Chondrocyte (in vitro differentiated cells): ENCODE measurements at regions not wholly inside any gene's neighbourhood (a gene's known extent, or its start where the extent isn't known, plus 50 kb on each side); places are given as distances from the start of the nearest gene placed in this dataset.

Source experiments
- DNase-seq: peaks from one replicate; pipeline ENCODE4 v3.0.0; 2021; ENCODE audit warnings: mixed read lengths, low spot score
- H3K27ac Mint-ChIP-seq: one replicate; pipeline ENCODE4 v1.8.0; 2021; ENCODE audit warnings: mild to moderate bottlenecking, moderate library complexity, mixed read lengths; ENCODE audit not compliant: unreplicated experiment
- H3K27me3 Mint-ChIP-seq: 2 replicates; pipeline ENCODE4 v1.8.0; 2021; ENCODE audit warnings: low read depth, mixed read lengths
- H3K36me3 Mint-ChIP-seq: 2 replicates; pipeline ENCODE4 v1.8.0; 2021; ENCODE audit warnings: low read depth, mixed read lengths
- H3K4me1 Mint-ChIP-seq: 2 replicates; pipeline ENCODE4 v1.8.0; 2021; ENCODE audit warnings: low read depth, mild to moderate bottlenecking, mixed read lengths
- H3K4me3 Mint-ChIP-seq: one replicate; pipeline ENCODE4 v1.8.0; 2021; ENCODE audit warnings: mild to moderate bottlenecking, moderate library complexity, mixed read lengths; ENCODE audit not compliant: unreplicated experiment
- H3K9me3 Mint-ChIP-seq: 2 replicates; pipeline ENCODE4 v1.8.0; 2021; ENCODE audit warnings: low read depth, mixed read lengths
- TF ChIP-seq, protein P1 (sequence below): fragments of 200-600 bp; sonication (generic); IDR thresholded peaks from 2 replicates; pipeline ENCODE4 v1.5.0; 2021; ENCODE audit warnings: antibody characterized with exemption, mild to moderate bottlenecking, moderate library complexity

DNA sequence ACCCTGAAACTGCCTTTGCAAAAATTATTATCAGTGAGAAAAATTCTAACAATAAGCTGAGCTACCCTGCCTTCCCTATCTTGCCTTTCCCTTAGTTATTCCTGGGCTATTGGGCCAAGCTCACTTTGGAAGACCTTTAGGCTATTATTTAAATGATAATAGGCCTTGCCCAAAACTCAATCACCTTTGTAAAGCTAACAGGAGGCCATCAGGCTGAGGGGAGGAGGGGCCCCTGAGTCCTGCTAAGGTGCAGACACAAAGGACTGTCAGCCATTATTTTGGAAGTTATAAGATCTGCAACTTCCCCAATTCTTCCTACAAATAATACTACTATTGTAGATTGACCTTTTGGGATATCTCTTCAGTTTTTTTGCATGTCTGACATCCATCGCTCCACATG is 278.8 kb upstream of the DIAPH2 start:
- TF ChIP-seq, protein P1, sequence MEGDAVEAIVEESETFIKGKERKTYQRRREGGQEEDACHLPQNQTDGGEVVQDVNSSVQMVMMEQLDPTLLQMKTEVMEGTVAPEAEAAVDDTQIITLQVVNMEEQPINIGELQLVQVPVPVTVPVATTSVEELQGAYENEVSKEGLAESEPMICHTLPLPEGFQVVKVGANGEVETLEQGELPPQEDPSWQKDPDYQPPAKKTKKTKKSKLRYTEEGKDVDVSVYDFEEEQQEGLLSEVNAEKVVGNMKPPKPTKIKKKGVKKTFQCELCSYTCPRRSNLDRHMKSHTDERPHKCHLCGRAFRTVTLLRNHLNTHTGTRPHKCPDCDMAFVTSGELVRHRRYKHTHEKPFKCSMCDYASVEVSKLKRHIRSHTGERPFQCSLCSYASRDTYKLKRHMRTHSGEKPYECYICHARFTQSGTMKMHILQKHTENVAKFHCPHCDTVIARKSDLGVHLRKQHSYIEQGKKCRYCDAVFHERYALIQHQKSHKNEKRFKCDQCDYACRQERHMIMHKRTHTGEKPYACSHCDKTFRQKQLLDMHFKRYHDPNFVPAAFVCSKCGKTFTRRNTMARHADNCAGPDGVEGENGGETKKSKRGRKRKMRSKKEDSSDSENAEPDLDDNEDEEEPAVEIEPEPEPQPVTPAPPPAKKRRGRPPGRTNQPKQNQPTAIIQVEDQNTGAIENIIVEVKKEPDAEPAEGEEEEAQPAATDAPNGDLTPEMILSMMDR, result no peak
- Mint-ChIP-seq H3K4me3 (no peak overlapping the region), H3K36me3 (peaks cover 2% of the 10 kb centered on the region), H3K27me3 (peaks cover 3% of the 10 kb centered on the region), H3K27ac (no peak overlapping the region), H3K9me3 (no peaks in the 10 kb centered on the region), H3K4me1 (peaks cover 25% of the 10 kb centered on the region)
- no peak for DNase-seq

DNA sequence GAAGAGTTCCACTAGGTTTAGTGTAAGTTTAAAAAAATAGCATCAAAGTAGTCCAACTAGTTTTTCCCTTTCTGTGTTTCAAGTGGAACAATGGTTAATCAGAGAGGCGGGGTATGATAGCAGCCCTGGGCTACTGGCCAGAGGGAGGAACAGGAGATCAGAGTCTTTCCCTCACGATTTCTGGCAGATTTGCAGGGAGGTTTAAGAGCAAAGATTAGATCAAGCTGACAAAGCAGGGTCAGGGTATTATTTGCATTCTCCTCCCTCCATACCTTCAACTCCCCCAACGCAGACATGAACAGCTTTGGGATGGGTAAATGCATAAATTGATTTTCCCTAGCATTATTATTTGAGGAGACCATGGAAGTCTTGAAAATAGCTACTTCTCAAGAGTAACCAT is 277.6 kb upstream of the DIAPH2 start:
- no peaks in the 10 kb centered on the region for H3K9me3 Mint-ChIP-seq
- H3K27ac Mint-ChIP-seq, result no peak overlapping the region
- no peak overlapping the region for H3K4me3 Mint-ChIP-seq
- peaks cover 30% of the 10 kb centered on the region for H3K4me1 Mint-ChIP-seq
- DNase-seq, result no peak
- peaks cover 3% of the 10 kb centered on the region for H3K27me3 Mint-ChIP-seq
- TF ChIP-seq, protein P1, result no peak
- peaks cover 2% of the 10 kb centered on the region for H3K36me3 Mint-ChIP-seq

DNA sequence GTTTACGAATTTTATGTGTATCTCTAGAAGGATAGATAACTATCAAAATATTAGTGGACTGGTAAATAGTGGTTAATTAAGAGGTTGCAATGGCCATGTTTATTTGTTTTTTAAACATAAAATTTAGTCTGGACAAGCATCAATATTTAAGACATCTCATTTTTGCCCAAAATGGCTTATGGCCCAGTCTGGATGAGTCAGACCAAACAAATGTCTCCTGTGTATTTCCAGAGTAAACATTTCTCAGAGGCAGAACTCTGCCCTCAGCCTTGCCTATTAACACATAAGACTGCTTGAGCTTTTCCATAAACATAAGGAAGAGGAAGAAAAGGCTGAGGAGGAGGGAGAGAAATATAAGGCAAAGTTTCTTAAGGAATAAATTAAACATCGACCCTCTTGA is 277.1 kb upstream of the DIAPH2 start:
- Mint-ChIP-seq H3K27ac (peak overlapping the region; percentile 52), H3K4me3 (no peak overlapping the region), H3K9me3 (no peaks in the 10 kb centered on the region), H3K36me3 (peaks cover 2% of the 10 kb centered on the region), H3K27me3 (peaks cover under 1% of the 10 kb centered on the region), H3K4me1 (peaks cover 30% of the 10 kb centered on the region)
- DNase-seq, result no peak
- TF ChIP-seq, protein P1, result no peak

DNA sequence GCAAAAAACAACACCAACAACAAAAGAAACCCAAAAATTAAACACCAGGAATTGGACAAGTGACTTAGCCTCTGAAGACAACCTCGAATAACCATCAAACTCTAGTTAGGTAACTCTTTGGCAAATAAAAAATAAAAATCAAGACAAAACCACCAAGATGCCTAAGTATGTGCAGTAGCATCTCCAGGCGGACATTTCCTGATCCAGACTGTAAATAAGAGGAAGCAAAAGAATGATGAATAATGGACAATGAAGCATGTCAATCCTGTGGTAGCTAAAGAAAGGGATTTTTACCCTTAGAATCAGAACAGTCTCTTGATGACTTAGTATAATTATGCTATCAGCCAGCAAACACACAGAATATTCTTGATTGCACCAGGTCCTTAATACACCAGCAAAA is 276.7 kb upstream of the DIAPH2 start:
- no peak for DNase-seq
- TF ChIP-seq, protein P1, result no peak
- H3K36me3 Mint-ChIP-seq, result peaks cover 2% of the 10 kb centered on the region
- H3K9me3 Mint-ChIP-seq, result no peaks in the 10 kb centered on the region
- no peaks in the 10 kb centered on the region for H3K27me3 Mint-ChIP-seq
- peak overlapping the region; percentile 52 for H3K27ac Mint-ChIP-seq
- H3K4me3 Mint-ChIP-seq, result no peak overlapping the region
- H3K4me1 Mint-ChIP-seq, result peaks cover 30% of the 10 kb centered on the region

DNA sequence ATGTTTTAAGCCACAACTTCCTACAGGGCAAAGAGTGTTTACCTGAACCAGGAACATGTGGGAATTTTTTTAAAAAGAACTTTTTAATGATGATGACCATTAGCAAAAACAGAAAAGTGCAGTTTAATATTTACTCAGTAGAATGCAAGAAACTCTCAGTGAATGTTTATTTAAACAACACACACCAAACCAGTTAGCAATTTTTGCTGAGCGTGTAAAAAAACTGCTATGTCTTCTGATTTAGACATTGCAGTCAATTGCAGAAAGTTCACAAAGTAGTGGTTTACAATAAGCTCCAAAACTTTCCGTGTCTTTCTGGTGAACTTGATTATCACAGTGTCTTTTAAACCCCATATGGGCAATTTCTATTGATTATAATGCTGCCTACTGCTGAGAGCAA is 273.7 kb upstream of the DIAPH2 start:
- no peaks in the 10 kb centered on the region for H3K36me3 Mint-ChIP-seq
- H3K9me3 Mint-ChIP-seq, result no peaks in the 10 kb centered on the region
- H3K27me3 Mint-ChIP-seq, result peaks cover 1% of the 10 kb centered on the region
- no peak overlapping the region for H3K27ac Mint-ChIP-seq
- no peak overlapping the region for H3K4me3 Mint-ChIP-seq
- H3K4me1 Mint-ChIP-seq, result peaks cover 30% of the 10 kb centered on the region
- no peak for DNase-seq
- TF ChIP-seq, protein P1, result no peak
